BLaER1 (cell line): ENCODE measurements at regions not wholly inside any gene's neighbourhood (a gene's known extent, or its start where the extent isn't known, plus 50 kb on each side); places are given as distances from the start of the nearest gene placed in this dataset.

Experiments used
- H3K27ac ChIP-seq: shearing (Covaris generic); formaldehyde crosslinking; 2 replicates; pipeline ENCODE4 v1.8.1; 2022
- H3K27me3 ChIP-seq: shearing (Covaris generic); formaldehyde crosslinking; 2 replicates; pipeline ENCODE4 v1.8.1; 2022
- H3K36me3 ChIP-seq: shearing (Covaris generic); formaldehyde crosslinking; 2 replicates; pipeline ENCODE4 v1.8.1; 2022
- H3K4me1 ChIP-seq: shearing (Covaris generic); formaldehyde crosslinking; 2 replicates; pipeline ENCODE4 v1.8.1; 2022
- H3K4me2 ChIP-seq: shearing (Covaris generic); formaldehyde crosslinking; 2 replicates; pipeline ENCODE4 v1.8.1; 2022
- H3K4me3 ChIP-seq: shearing (Covaris generic); formaldehyde crosslinking; 2 replicates; pipeline ENCODE4 v1.8.1; 2022
- H3K9ac ChIP-seq: shearing (Covaris generic); formaldehyde crosslinking; 2 replicates; pipeline ENCODE4 v1.8.1; 2022
- H3K9me3 ChIP-seq: shearing (Covaris generic); formaldehyde crosslinking; 2 replicates; pipeline ENCODE4 v1.8.1; 2022
- H4K20me1 ChIP-seq: shearing (Covaris generic); formaldehyde crosslinking; 2 replicates; pipeline ENCODE4 v1.8.1; 2022
- Cebpa-rat ChIP-seq: shearing (Covaris generic); IDR thresholded peaks from 2 replicates; pipeline ENCODE4 v1.8.1; 2022

DNA sequence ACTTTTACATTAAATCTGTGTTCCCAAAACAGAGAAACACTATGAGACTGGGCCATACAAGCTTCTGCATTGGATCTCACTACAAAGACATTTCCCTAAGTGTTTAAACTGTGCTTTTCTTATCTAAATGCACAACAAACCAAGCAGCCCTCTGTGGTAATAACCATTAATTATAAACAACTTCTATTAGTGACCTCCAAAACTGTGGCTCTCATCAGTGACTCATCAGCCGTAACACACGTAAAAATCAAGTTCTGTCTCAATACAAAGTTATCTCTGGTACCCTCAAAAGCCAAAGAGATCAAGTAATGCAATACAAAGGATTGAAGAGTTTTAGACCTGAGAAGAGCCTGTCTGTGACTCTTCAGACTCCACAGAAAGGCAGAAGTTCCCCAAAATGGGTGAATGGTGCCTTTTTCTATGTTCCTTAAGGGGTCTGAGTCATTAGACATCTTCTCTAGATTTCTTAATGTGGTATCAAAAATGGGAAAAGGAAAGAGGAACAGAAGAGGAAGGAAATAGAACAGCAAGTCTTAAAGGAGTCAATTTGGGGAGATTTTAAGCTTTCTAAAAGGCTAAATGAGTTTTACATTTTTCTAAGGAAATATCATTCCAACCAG, 189.8 kb upstream of the PPP1R2C start:
- H4K20me1 ChIP-seq, result no peaks in the 10 kb centered on the region
- no peak overlapping the region for H3K9ac ChIP-seq
- no peak overlapping the region for H3K27ac ChIP-seq
- H3K4me3 ChIP-seq, result no peak overlapping the region
- no peaks in the 10 kb centered on the region for H3K4me1 ChIP-seq
- peaks cover 59% of the 10 kb centered on the region for H3K27me3 ChIP-seq
- TF ChIP-seq Cebpa-rat, result no peak
- no peaks in the 10 kb centered on the region for H3K36me3 ChIP-seq
- H3K4me2 ChIP-seq, result no peak overlapping the region
- H3K9me3 ChIP-seq, result peaks cover 12% of the 10 kb centered on the region

DNA sequence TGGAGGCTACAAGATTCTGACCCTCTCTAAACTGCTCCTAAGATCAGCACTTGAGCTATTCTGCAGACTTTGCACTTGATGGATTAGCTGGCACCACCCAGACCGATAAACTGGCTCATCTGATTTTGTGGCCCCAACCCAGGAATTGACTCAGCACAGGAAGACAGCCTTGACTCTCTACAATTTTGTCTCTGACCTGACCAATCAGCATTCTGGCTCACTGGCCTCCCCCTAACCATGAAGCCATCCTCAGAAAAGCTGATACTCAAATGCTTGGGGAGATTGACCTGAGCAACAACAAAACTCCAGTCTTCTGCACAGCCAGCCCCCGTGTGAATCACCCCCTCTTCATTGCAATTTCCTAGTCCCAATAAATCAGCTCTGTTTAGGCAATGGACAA, 195.4 kb upstream of the PPP1R2C start:
- Histone ChIP-seq H3K4me2 (no peak overlapping the region), H4K20me1 (no peaks in the 10 kb centered on the region), H3K4me1 (no peaks in the 10 kb centered on the region), H3K4me3 (no peak overlapping the region), H3K9me3 (peaks cover 20% of the 10 kb centered on the region), H3K9ac (no peak overlapping the region), H3K36me3 (no peaks in the 10 kb centered on the region), H3K27me3 (peaks cover 87% of the 10 kb centered on the region), H3K27ac (no peak overlapping the region)
- TF ChIP-seq Cebpa-rat, result no peak

DNA sequence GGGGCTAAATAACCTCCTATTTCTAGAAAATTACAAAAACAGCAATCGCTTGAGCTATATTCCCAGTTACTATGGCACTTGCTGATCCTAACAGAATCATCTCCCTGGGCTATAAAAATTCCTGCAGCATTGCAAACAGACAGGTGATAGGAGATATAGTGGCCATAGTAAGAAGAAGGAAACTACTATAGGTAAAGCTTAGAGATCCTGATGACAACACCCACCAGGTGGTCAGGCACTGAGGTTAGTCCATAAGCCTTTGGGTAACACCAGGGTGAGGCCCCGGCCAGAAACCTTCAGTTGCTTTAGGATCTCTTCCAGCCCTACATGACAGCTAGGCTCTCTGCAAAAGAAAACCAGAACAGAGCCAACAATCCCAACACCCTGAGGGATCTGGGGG, 197.9 kb upstream of the PPP1R2C start:
- Histone ChIP-seq H3K9ac (no peak overlapping the region), H3K4me2 (no peak overlapping the region), H4K20me1 (no peaks in the 10 kb centered on the region), H3K4me3 (no peak overlapping the region), H3K4me1 (no peaks in the 10 kb centered on the region), H3K27ac (no peak overlapping the region), H3K36me3 (no peaks in the 10 kb centered on the region), H3K9me3 (peaks cover 23% of the 10 kb centered on the region), H3K27me3 (peaks cover 85% of the 10 kb centered on the region)
- no peak for TF ChIP-seq Cebpa-rat

DNA sequence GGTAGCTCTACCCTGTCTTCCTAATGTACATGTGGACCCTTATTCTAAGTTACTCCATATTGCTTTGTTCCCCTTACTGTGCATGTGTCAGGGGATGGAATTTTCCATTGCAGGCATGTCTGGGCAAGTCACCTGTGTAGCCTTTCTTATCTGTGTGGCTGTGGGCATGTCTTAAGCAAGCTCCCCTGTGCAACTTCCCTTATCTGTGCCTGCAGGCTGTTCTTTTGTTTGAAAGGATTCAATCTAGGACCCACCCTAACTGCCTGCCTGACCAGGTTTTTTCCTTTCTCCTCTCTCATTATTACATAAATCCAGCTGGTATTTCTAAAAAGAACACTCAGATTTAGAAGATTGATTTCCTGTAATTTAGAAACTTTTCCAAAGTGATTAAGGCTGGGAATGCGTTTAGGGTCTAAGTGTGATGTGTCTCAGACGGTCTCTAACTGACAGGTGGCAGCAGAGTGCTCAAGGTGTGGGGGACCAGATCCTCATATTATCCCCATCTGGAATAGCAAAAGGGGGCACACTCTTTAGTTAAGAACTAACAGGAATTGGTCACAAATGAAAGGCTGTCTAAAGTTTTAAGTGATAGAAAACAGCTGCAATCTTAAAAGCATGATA, 198.9 kb upstream of the PPP1R2C start:
- Histone ChIP-seq H3K4me1 (no peaks in the 10 kb centered on the region), H3K4me2 (no peak overlapping the region), H3K36me3 (no peaks in the 10 kb centered on the region), H3K9ac (no peak overlapping the region), H3K27ac (no peak overlapping the region), H4K20me1 (no peaks in the 10 kb centered on the region), H3K9me3 (peaks cover 26% of the 10 kb centered on the region), H3K4me3 (no peak overlapping the region), H3K27me3 (peaks cover 80% of the 10 kb centered on the region)
- no peak for TF ChIP-seq Cebpa-rat

DNA sequence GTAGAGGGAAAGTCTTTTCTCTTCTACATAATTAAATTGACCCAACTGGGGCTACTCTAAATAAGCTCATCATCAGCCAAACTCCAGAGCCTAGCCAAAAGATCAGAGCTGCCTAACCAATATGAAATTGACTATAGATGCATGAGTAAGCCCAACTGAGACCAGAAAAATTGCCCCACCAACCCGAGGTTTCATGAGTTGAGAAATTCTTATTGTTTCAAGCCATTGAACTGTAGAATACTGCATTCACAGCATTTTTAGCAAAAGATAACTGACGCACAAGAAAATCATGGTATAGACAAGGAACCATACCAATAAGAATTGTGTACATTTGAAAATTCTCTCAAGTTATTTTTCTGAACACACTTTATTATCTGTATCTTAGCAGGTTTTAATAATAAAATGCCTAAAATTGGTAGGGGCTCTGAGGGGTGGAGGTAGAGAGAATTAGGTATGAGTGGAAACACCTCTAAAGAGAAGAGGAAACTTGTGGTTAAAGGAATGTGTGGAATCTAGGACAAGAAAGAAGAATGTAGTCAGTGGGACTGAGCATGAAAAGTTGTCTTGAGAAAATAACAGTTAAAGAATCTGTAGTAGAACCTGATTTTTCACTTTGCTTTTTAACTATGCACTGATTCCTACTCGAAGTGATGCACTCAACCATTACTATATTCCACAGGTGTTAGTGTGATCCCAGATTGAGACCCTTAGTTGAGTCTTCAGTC, 200.9 kb upstream of the PPP1R2C start:
- TF ChIP-seq Cebpa-rat, result no peak
- no peak overlapping the region for H3K27ac ChIP-seq
- no peak overlapping the region for H3K9ac ChIP-seq
- no peaks in the 10 kb centered on the region for H3K36me3 ChIP-seq
- no peaks in the 10 kb centered on the region for H3K4me1 ChIP-seq
- peaks cover 75% of the 10 kb centered on the region for H3K27me3 ChIP-seq
- no peak overlapping the region for H3K4me2 ChIP-seq
- H3K4me3 ChIP-seq, result no peak overlapping the region
- peaks cover 26% of the 10 kb centered on the region for H3K9me3 ChIP-seq
- H4K20me1 ChIP-seq, result no peaks in the 10 kb centered on the region

DNA sequence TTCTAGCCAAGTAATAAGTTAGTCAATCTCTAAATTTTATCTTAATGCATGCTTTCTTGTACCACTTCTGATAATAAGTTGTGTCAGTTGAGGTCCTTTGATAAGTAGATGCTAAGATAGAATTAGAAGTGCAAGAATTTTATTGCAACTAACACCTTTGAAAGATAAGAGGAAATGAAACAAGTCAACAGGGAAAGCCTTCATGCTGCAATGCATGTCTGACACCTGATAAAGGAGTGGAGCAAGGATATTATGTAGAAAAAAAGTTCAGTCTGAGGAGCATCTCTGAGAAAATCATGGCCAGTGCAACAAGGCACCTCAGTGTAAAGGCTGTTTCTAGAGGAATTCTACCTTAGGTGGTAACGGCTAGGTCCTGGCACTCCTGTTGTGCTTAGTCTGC, 210.7 kb upstream of the PPP1R2C start:
- Histone ChIP-seq H3K4me3 (no peak overlapping the region), H4K20me1 (no peaks in the 10 kb centered on the region), H3K27me3 (peaks cover 87% of the 10 kb centered on the region), H3K4me1 (no peaks in the 10 kb centered on the region), H3K27ac (no peak overlapping the region), H3K36me3 (no peaks in the 10 kb centered on the region), H3K4me2 (no peak overlapping the region), H3K9me3 (no peaks in the 10 kb centered on the region), H3K9ac (no peak overlapping the region)
- TF ChIP-seq Cebpa-rat, result no peak

DNA sequence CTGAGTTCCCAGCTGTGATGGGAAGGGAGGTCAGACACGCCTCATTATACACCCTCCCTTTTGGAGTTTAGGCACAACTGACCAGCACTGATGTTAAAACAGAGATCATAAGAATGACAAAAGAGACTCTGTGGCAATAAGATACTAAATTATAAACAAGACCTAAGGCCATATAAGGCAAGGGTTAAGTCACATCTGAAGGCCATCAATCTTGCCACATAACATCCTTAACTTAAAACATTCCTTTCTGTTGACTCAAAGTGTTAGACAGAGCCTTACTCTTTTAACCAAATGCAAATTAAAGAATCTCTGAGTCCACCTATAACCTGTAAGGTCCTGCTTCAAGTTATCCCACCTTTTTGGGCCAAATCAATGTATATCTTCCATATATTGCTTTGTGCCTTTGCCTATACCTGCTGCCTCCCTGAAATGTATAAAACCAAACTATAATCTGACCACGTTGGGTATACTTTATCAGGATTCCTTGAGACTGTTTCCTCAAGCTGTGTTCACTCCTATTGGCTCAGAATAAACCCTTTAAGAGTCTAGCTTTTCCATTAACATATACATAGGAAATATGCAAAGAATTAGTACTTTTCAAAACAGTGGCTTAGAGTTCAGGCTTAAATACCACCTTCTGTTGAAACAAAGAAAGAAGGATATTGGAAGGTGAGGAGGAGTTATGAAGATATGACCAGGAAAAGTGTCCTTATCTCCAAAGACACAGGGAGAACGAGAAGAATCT, 214.4 kb upstream of the PPP1R2C start:
- H3K9ac ChIP-seq, result no peak overlapping the region
- peaks cover 75% of the 10 kb centered on the region for H3K27me3 ChIP-seq
- no peak for TF ChIP-seq Cebpa-rat
- no peak overlapping the region for H3K27ac ChIP-seq
- no peaks in the 10 kb centered on the region for H3K9me3 ChIP-seq
- no peak overlapping the region for H3K4me2 ChIP-seq
- no peaks in the 10 kb centered on the region for H4K20me1 ChIP-seq
- no peaks in the 10 kb centered on the region for H3K4me1 ChIP-seq
- H3K4me3 ChIP-seq, result no peak overlapping the region
- no peaks in the 10 kb centered on the region for H3K36me3 ChIP-seq

DNA sequence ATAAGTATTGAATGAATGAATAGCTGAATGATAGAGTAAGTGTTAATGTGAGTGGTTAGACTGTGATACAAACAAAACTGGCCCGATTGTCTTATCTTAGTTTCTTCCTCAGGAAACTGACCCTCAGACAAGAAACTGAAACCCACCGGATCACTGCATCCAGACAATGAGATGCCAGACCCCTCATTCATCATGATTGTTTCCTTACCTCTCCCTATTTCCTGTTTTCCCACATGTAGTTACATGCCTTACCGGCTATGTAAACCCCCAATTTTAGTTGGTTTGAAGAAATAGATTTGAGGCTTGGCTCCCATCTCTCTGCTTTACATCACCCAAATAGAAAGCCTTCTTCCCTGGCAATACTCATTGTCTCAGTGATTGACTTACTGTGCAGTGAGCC, 218.9 kb upstream of the PPP1R2C start:
- no peaks in the 10 kb centered on the region for H3K36me3 ChIP-seq
- TF ChIP-seq Cebpa-rat, result no peak
- no peak overlapping the region for H3K4me2 ChIP-seq
- no peak overlapping the region for H3K4me3 ChIP-seq
- H3K9me3 ChIP-seq, result no peaks in the 10 kb centered on the region
- no peaks in the 10 kb centered on the region for H4K20me1 ChIP-seq
- H3K9ac ChIP-seq, result no peak overlapping the region
- no peak overlapping the region for H3K27ac ChIP-seq
- peaks cover 74% of the 10 kb centered on the region for H3K27me3 ChIP-seq
- H3K4me1 ChIP-seq, result no peaks in the 10 kb centered on the region

DNA sequence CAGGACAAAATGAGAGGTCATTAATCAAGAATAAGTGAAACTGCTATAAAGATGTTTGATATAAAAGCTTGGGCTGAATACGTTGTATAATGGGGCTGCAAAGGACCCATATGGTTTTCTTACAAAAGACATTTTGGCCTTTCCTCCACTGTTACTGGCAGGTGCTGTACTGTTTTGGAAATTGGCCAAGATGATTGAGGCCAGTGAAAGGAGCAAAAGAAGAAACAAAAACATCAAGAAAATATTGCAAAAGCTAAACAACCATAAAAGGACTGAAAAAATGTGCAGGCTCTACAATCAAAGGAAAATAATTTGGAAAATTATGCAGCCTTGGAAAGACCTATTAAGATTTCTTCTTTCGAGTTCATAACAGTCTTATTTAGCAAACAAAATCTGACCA, 222.2 kb upstream of the PPP1R2C start:
- no peak for TF ChIP-seq Cebpa-rat
- no peaks in the 10 kb centered on the region for H3K36me3 ChIP-seq
- H3K4me3 ChIP-seq, result no peak overlapping the region
- H4K20me1 ChIP-seq, result no peaks in the 10 kb centered on the region
- no peak overlapping the region for H3K27ac ChIP-seq
- H3K27me3 ChIP-seq, result peaks cover 77% of the 10 kb centered on the region
- H3K9ac ChIP-seq, result no peak overlapping the region
- H3K4me1 ChIP-seq, result no peaks in the 10 kb centered on the region
- H3K4me2 ChIP-seq, result no peak overlapping the region
- no peaks in the 10 kb centered on the region for H3K9me3 ChIP-seq
